ENCODE measurements at regions not wholly inside any gene's neighbourhood (a gene's known extent, or its start where the extent isn't known, plus 50 kb on each side); places are given as distances from the start of the nearest gene placed in this dataset.

- no peak for TF ChIP-seq TSHZ2 (CRISPR knock-in tag; IDR thresholded peaks at IDR 0.05)
- no peak for TF ChIP-seq ARNTL (CRISPR knock-in tag; IDR thresholded peaks at IDR 0.05; ENCODE audit: borderline replicate concordance, low read depth)
- no peak for TF ChIP-seq TOX (CRISPR knock-in tag; IDR thresholded peaks at IDR 0.05; ENCODE audit: borderline replicate concordance)
- no peak for TF ChIP-seq CSRNP3 (CRISPR knock-in tag; IDR thresholded peaks at IDR 0.05)
Measured at GRCh38 chr5:68405784-68406743, 190.5 kb downstream of the PIK3R1 start (continued).

GRCh38 chr5:68406767-68407241, 191.2 kb downstream of the PIK3R1 start:
- no peak; the same call in 2 of the 3 replicates for ATAC-seq
- no peak for TF ChIP-seq PPARA (CRISPR knock-in tag; IDR thresholded peaks at IDR 0.05; ENCODE audit: borderline replicate concordance)
- no peak for TF ChIP-seq POU6F1 (CRISPR knock-in tag; IDR thresholded peaks at IDR 0.05; ENCODE audit: borderline replicate concordance, low read depth)
- TF ChIP-seq ZNF8 (CRISPR knock-in tag; IDR thresholded peaks at IDR 0.05), result no peak
- no peak for TF ChIP-seq ZC3H10 (CRISPR knock-in tag; IDR thresholded peaks at IDR 0.05)
- no peak for TF ChIP-seq TSHZ2 (CRISPR knock-in tag; IDR thresholded peaks at IDR 0.05)
- TF ChIP-seq ZNF565 (CRISPR knock-in tag; conservative IDR thresholded peaks at IDR 0.05; ENCODE audit: low read depth), result no peak
- no peak for TF ChIP-seq BACH2 (CRISPR knock-in tag; IDR thresholded peaks at IDR 0.05; ENCODE audit: borderline replicate concordance)
- no peak for TF ChIP-seq CSRNP3 (CRISPR knock-in tag; IDR thresholded peaks at IDR 0.05)
- no peak for TF ChIP-seq ISL1 (CRISPR knock-in tag; IDR thresholded peaks at IDR 0.05)
- no peak for TF ChIP-seq ARNTL (CRISPR knock-in tag; IDR thresholded peaks at IDR 0.05; ENCODE audit: borderline replicate concordance, low read depth)
- TF ChIP-seq CREB5 (CRISPR knock-in tag; IDR thresholded peaks at IDR 0.05; ENCODE audit: low read depth), result no peak
- no peak for TF ChIP-seq SNAI2 (CRISPR knock-in tag; IDR thresholded peaks at IDR 0.05)
- no peak for TF ChIP-seq CSDC2 (CRISPR knock-in tag; IDR thresholded peaks at IDR 0.05)
- no peak for TF ChIP-seq ZFP30 (CRISPR knock-in tag; IDR thresholded peaks at IDR 0.05)
- TF ChIP-seq TOX (CRISPR knock-in tag; IDR thresholded peaks at IDR 0.05; ENCODE audit: borderline replicate concordance), result no peak

Data from SK-N-SH treated with all-trans-retinoic acid at 6 μM for 48 hours (cell line).